NAMALWA (cell line): ENCODE measurements at regions not wholly inside any gene's neighbourhood (a gene's known extent, or its start where the extent isn't known, plus 50 kb on each side); places are given as distances from the start of the nearest gene placed in this dataset.
"Not testable (repeated sequence)": the region's sequence is repeated elsewhere in the genome, so short reads cannot be mapped to it uniquely, and the experiment has no call there.

Source experiments
- DNase-seq: peaks from one replicate; pipeline ENCODE4 v3.0.0-alpha.2; 2015; ENCODE audit warnings: low spot score

DNA sequence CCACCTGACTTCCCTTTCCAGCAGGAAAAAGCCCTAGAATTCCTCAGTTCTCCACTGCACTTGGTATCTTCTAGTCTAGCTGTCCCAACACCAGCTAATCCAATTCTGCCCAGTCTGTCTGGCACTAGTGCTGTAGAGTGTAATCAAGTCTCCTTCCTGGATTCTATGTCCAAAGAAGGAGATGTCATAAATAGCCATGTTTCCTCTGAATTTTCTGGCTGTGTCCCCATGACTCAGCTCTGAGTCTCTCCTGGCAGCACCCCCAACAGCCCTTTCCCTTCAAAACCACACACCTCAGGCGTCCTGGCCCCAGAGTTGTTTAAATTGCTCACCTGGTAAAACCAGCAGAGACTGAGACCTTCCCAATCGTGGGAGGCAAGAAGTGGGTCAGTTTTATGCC is 197.2 kb downstream of the GRXCR1 start:
- no peak for DNase-seq

DNA sequence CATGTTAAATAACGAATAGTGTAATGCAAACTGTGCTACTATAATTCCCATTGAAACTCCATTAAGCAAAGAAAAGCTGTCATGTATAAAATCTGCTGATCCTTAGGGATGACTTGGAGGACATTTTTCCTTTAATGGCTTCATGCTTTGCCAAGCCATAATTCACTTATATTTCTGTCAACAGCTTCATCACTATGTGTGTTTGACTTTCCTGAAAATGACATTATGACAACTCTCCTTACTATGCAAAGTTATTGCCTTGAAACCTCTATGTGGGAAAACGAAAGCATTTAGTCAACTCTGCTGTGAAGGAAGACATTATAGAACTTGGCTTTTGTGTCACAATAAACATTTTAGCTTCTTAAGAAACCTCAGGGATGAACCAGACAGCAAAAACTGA is 210.5 kb downstream of the GRXCR1 start:
- no peak for DNase-seq

DNA sequence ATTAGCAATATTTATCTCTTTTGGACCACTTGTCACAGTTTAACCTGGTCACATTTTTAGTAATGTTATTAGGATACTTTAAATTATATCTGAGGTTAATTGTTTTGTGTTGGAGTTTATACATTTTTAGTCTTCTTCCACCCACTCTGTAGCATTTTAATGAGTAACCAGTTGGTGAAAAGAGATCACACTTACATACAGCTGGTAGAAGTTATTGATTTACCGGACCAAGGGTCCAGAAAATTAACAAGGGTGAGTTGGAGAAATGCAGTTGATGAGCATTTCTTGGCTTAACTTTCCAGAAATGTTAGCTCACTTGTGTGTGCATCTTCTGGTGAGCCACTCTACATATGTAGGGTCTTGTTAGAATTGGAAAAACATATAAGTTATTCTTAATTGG is 219.6 kb downstream of the GRXCR1 start:
- DNase-seq = no peak

DNA sequence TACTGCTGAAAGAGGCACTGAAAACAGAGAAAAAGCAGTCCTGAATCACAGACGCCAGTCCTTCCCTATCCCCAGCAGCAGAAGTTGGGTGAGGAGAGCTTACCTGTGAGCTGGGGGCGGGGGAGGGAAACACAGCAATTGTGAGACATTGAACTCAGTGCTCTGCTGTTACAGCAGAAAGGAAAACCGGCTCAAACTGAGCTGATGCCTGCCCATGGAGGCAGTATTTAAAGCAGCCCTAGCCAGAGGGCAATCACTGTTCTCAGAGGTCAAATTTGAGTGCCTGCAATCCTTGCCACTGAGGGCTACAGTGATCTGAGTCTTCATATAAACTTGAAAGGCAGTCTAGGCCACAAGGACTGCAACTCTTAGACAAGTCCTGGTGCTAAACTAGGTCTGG is 220.7 kb downstream of the GRXCR1 start:
- DNase-seq = no peak

DNA sequence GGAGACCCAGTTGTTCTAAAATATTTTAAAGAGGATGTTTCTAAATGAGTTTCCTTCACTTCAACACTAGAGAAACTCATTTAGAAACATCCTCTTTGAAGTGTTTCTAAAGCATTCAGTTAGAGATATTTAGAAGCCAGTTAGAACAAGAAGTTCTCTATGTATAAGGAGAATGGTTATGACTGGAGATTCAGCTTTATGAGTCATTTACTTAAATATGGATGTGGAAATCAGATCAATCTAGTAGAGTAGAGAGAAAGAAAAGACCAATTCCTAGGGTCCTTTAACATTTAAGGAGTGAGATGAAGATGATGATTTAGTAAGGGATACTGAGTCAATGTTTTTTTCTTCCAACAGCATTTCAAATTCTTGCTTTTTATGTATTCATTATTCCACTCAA is 234.1 kb downstream of the GRXCR1 start:
- DNase-seq = no peak

DNA sequence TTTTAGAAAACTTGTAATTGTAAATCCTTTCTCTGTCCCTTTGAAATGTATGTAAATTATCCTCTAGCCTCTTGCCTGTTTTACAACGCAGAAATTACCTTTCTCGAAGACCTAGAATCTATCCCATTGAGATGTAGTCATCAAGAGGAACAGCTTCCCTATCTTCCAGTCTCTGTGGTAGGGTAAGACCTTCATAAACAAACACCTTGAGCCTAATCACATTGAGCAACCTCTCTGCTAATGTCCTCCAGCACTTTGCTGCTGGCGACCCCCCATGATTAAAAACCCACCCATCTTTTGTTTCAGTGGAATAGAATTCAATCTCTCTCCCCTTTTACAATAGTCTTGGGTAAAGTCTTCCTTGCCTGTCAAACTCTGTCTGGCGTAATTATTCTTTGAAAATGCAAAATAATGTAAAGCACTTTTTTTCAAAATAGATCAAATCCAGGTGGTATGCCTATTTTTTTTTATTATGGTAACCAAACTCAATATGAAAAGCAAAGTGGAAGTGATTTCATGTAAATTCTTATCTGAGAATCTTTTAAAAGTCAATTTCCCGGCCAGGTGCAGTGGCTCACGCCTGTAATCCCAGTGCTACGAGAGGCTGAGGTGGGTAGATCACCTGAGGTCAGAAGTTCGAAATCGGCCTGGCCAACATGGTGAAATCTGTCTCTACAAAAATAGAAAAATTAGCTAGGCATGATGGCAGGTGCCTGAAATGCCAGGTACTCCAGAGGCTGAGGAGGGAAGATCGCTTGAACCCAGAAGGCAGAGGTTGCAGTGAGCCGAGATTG is 237.9 kb downstream of the GRXCR1 start:
- DNase-seq = no peak

DNA sequence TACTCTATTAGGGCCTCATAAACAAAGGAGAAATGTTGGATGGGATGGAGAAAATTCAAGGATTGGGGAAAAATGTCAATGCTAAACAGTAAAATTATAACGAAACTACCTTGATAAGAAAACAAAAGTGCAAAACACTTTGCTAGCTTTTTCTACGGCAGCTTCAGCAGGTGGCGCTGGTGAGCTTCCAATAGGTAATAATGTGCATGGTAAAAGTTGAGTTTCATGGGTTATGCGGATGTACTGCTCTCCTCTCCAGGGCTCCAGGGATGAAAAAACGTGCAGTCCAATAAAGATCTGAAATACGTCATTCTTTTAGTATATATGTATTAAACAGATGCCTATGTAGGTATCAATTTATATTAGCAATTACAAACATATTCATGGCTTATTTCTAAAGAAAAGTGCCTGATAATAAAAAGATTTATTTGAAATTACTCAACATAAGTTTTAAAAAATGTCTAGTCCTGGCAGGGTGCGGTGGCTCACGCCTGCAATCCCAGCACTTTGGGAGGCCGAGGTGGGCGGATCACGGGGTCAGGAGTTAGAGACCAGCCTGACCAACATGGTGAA is 239.6 kb downstream of the GRXCR1 start:
- peak; percentile 78 for DNase-seq

DNA sequence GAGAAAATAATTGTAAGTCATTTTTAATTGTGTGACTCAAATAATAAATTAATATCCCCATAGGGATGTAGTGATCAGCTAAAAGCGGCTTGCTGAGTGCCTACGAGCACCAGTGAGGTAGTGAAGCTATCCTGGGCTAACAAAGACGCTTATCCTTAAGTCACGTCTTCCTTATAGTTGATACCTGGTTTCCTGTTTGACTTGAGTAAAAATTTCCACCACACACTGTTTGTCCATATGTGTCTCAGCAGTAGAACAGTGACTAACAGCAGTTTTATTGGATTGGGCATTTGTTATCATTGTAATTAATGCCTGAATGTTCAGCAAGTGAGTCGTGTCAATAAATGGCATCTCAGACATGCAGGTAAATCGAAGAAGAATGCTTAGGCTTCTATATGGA is 241.1 kb downstream of the GRXCR1 start:
- no peak for DNase-seq

DNA sequence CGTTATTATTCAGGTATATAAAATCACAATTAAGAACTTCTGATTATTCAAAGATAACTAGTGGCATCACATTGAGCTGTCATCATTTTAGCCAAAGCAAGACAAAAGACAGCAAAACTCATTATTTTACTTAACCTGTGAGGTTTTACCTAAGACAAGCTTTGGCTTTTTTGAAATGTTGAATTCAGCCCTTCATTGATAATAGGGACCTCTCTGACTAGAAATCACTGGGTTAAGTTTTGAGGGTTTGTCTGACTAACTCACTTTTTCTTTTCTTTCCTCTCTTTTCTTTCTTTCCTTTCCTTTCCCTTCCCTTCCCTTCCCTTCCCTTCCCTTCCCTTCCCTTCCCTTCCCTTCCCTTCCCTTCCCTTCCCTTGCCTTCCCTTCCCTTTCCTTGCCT is 244.2 kb downstream of the GRXCR1 start:
- DNase-seq = no peak

DNA sequence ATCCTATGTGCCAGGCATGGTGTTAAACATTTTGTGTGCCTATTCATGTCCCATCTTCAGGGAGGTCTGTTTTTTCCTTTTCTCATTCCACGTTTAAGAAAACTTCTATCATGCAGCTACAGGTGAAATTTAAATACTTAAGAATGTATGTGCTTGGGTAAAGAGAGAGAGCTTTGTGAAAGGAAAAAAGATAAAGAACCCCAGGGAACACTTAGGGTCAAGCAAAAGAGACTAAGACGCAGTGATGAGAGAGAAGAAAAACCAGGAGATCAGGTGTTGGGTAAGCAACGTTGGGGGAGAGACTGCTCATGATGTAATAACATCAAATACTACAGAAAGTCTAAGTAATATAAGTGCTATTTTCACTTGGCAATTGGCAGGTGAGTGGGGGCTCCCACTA is 253.7 kb downstream of the GRXCR1 start:
- DNase-seq = no peak

DNA sequence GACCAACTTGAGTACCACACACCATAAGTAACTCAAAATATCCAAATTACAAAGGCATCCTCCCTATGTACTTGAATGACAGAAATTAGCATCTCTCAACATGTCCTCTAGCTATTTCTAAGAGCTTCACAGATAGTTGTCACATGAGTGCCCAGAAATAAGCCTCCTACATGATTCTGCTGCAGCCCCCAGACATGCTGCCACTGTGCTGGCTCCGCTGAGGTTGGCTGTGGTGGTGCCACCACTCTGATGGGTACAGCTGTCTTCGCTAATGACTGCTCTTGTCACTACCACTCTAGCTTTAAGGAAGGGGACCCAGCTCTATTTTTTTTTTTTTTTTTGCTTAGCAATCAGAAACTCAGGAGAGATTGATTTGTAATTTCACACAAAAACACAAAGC is 256.0 kb downstream of the GRXCR1 start:
- DNase-seq = no peak

DNA sequence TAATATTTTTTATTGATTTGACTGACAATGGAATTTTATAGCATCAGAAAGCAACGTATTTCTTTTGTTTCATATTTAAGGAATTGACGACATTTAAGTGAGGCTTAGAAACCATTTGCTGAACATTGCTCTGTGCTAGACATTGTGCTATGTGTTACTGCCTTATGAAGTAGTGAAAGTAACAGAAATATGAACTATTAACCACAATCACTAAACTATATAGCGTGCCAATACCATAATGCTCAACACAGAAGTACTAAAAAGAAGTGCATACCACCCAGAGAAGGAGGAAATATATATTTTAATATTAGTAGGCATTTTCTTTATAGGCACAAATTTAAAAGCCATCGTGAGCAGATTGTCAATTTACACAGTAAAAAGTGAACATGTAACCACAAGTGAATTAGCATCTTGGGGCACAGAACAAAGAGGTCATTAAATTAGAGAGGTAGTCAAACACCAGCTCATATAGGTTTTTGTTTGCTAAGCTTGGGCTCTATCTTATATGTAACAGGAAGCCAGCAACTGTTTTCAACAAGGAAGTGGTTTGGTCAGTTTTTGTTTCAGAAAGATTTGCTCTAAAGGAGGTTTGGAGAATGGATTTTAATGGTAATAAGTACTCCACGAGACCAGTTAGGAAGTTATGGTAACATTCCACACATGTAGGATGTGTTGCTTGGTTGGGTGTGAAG is 270.7 kb downstream of the GRXCR1 start:
- no peak for DNase-seq

DNA sequence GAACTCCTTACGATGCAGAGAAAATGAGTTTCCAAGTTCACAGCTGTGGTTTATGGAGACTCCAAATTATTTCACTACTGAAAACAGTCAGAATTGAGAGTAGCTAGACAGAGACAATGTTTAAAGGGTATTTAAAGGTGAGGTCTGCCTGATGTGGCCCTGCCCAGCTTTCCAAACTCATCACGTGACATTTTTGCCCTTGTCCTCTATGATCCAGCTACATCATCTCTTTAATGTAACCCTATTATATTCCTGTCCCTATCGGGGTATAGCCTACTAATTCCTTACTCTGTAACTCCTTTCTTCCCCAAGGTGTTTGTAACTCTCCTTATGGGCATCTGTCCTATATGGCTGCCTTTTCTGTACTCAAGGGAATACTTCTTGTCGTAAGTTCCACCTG is 297.2 kb downstream of the GRXCR1 start:
- no peak for DNase-seq

DNA sequence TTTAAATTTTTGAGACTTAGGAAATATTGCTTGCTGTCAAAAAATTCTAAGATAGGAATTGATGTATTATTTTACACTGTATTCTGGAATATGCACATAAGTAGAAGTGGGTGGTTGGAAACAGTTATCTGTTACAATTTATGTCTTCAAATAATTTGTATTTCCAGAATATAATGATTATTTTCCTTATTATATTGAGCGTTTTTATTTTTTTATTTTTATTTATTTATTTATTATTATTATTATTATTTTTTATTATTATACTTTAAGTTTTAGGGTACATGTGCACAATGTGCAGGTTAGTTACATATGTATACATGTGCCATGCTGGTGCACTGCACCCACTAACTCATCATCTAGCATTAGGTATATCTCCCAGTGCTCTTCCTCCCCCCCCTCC is 320.1 kb downstream of the GRXCR1 start:
- DNase-seq = not testable (repeated sequence)

DNA sequence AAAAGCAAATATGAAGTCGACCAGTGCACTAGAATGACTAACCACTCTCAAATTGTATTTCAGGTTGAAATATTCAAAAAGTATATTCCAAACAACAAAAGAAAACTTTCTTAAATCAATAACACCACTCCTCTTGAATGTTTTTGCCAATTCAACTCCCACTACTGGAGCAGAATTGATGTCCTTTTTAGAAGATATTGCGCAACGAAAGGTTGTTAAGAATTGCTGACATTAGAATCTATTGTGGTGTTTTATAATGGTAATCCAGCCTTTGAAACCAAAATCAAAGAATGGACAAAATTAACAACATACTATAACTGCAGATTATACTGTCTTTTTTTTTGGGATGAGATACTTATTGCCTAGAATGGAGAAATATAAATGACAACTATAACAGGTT is 331.3 kb downstream of the GRXCR1 start:
- no peak for DNase-seq

DNA sequence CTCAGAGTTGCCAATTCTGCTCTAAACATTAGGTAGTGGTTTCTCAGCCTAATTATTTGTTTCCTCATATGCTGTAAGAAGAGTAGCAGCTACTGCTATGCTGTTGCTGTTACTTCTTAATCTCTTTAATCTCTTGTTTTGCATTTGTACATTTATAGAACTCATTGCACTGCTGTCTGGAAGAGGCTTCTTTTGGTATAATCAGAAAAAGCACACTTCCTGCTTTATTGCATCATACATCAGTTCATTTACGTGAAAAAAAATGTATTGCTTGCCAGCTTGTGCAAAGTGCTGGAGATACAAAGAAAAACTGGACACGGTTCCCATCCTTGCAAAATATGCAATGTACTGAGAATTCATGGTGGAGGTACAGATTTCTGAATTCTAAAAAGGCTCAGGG is 332.0 kb downstream of the GRXCR1 start:
- peak; percentile 41 for DNase-seq

DNA sequence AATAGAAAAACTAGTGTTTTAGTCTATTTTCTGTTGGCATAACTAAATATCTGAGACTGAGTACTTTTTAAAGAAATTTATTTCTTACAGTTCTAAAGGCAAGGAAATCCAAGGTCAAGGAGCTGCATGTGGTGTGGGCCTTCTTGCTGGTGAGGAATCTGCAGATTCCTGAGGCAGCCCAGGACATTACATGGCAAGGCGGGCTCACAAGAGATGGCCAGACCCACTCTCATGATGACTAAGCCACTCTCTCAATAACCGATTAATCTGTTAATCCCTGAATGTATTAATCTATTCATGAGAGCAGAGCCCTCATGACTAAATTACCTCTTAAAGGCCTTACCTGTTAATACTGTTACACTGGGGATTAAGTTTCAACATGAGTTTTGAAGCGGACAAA is 340.8 kb downstream of the GRXCR1 start:
- DNase-seq = no peak

DNA sequence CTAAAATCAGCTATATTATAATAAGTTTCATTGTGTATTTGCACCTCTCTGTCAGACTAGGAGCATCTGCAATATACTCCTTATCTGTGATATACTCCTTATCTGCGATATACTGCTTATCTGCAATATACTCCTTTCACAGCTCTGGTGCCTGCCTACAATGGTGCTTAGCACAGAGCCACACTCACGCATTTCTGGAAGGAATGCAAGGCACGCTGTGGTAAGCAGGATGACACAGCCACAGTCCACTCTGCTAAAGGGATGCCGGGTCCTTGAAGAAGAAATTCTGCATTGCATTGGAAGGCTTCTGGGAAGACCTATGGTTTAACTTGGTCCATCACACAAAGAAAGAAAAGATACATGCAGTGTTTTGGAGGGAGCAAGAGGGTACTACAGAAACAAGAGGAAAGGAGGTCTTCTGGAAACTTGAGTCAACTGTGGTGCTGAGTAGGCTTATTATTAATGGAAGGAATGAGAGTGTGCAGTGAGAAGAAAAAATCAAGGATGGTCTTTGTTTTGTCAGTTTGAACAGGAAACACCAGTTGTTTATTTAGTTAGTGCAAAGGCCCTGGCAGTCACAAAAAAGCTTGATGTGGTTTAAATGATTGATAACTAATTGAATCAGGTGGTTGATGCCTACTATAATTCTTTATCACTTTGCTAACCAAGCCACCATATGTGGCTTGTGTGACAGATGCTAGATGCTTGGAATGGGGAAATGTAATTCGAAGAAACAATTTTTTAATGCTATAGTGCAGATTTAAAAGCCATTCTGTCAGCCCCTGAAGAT is 342.3 kb downstream of the GRXCR1 start:
- DNase-seq = no peak

DNA sequence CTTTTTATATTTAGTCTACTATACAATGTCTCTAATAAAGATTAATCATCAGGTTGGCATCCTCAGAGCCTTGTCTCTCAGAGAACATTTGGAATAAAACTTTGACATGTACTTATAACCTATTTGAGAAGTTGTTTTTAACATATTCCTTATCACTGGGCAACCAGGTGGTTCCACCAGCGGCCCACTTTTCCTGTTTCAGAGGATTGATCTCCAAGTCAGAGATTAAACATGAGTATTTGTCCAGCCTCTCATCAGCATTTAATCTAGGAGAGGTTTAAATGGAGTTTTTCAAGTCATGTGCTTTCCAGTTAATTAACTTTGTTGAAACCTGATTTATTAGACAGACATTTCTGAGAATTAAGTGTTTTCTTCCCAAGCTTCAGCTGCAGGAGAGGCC is 345.5 kb downstream of the GRXCR1 start:
- no peak for DNase-seq

DNA sequence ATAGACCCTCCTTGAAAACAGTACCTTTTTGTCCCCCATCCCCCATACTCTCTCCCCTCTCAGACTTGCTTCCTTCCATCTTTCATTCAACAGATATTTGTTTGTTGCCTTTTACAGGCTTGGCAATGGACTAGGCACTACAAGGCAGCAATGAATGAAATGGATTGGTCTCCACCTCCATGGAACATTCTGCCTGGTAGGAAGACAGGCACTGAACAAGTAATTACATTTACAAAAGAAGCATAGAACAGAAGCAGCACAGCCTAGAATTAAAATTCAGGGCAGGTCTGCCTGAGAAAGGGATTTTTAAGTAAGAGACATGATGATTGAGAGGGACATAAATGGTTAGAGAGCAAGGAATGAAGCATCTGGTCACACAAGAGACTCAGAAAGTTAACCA is 346.1 kb downstream of the GRXCR1 start:
- no peak for DNase-seq

DNA sequence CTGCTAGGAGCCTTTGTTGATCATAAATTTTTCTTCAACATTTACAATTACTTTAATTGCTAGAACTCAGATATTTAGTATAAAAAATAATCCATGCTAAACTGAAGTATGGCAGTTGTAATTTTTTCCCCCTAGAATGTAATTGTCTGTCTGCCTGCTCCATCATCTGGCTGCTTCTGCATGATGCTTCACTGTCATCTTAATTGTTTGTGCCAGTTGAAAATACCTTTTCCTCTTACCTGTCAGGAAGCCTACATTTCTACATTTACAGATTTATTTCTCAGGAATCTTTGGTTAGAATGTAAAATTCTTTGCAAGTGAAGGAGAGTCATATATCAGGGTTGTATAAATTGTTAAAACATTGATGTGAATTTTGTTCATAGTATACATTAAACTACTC is 348.6 kb downstream of the GRXCR1 start:
- DNase-seq = no peak

DNA sequence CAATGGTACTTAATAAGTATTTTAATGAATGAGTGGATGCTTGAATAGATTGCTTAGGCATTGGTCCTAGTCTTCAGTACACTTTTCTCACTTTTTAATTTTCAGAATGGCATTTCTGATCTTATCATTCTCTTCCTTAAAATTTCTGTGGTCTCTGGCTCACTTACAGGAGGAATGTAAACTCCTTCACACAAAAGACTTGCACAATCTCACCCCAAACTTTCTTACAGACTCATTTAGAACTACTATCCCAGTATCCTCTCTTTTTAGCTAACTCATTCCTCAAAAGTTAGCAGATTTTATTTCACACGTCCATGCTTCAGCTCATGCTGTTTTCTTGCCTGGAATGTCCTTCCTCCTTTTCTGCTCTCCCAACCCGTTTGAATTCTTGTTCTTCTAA is 350.1 kb downstream of the GRXCR1 start:
- no peak for DNase-seq
